T-cell (primary cell): ENCODE measurements at regions not wholly inside any gene's neighbourhood (a gene's known extent, or its start where the extent isn't known, plus 50 kb on each side); places are given as distances from the start of the nearest gene placed in this dataset.
"Not testable (repeated sequence)": the region's sequence is repeated elsewhere in the genome, so short reads cannot be mapped to it uniquely, and the experiment has no call there.

Experiments used
- ATAC-seq, 4 experiments: fragments of 200-7000 bp in 3 of 4; fragments of 150-1000 bp in 1 of 4; cut with Tn5 transposase; replicated peaks in 1 of 4; 1 replicate in 3 of 4; 2 replicates in 1 of 4; pipeline ENCODE4 v1.10.0; 2021; ENCODE audit warnings: moderate library complexity in 3 of 4, mild to moderate bottlenecking in 2 of 4, moderate number of reproducible peaks in 1 of 4
- CTCF ChIA-PET, 2 donors: fragments of 300-600 bp; sonication (Branson Sonifier 250); formaldehyde crosslinking; loops; one replicate each; lab custom pipeline; 2022; ENCODE audit warnings: antibody characterized with exemption in 2 of 2; lab: Charles Lee
- POLR2A ChIA-PET, 2 donors: fragments of 300-600 bp; sonication (Branson Sonifier 250); formaldehyde crosslinking; loops; one replicate each; lab custom pipeline; 2022; ENCODE audit warnings: antibody characterized with exemption in 2 of 2; lab: Charles Lee
- DNase-seq, 35 experiments: peaks; one replicate each; pipeline versions ENCODE4 v3.0.0 to v3.0.0-alpha.2; 2013 to 2023
- H3K27ac ChIP-seq: one replicate; pipeline ENCODE4 v1.5.1; 2013; ENCODE audit warnings: low read length
- H3K27me3 ChIP-seq, 2 experiments: replicated peaks in 1 of 2; 1 replicate in 1 of 2; 2 replicates in 1 of 2; pipeline versions ENCODE4 v1.6.1 to v1.7.0; 2013; ENCODE audit warnings: low read length in 1 of 2, mixed read lengths in 1 of 2; ENCODE audit not compliant: control insufficient read depth in 2 of 2, insufficient read depth in 2 of 2; ENCODE audit errors: extremely low read depth in 1 of 2
- H3K36me3 ChIP-seq, 2 donors: 1 replicate in 1 of 2; 2 replicates in 1 of 2; pipeline versions ENCODE4 v1.6.1 to v1.7.0; 2013; ENCODE audit warnings: low read length in 1 of 2; ENCODE audit not compliant: control insufficient read depth in 2 of 2, insufficient read depth in 1 of 2; ENCODE audit errors: extremely low read depth in 1 of 2
- H3K4me1 ChIP-seq, 2 experiments: 1 replicate in 1 of 2; 2 replicates in 1 of 2; pipeline versions ENCODE4 v1.6.1 to v1.7.0; 2013; ENCODE audit warnings: low read length in 2 of 2, mixed read lengths in 1 of 2; ENCODE audit not compliant: insufficient read depth in 2 of 2, control insufficient read depth in 1 of 2; ENCODE audit errors: extremely low read depth in 1 of 2
- H3K4me3 ChIP-seq, 2 donors: 1 replicate in 1 of 2; 2 replicates in 1 of 2; pipeline versions ENCODE4 v1.5.1 to v1.7.0; 2013; ENCODE audit warnings: mild to moderate bottlenecking in 2 of 2, low read length in 1 of 2, moderate library complexity in 1 of 2; ENCODE audit not compliant: control insufficient read depth in 1 of 2; ENCODE audit errors: extremely low read depth in 1 of 2
- H3K9me3 ChIP-seq: 2 replicates; pipeline ENCODE4 v1.7.0; 2013
- H3K27ac Mint-ChIP-seq, 2 donors: one replicate each; pipeline ENCODE4 v1.8.0; 2020 to 2021; ENCODE audit warnings: mild to moderate bottlenecking in 2 of 2, mixed read lengths in 2 of 2
- H3K27me3 Mint-ChIP-seq, 2 donors: one replicate each; pipeline ENCODE4 v1.8.0; 2021 to 2022; ENCODE audit warnings: mixed read lengths in 2 of 2
- H3K36me3 Mint-ChIP-seq: one replicate; pipeline ENCODE4 v1.8.0; 2021; ENCODE audit warnings: mixed read lengths
- H3K4me1 Mint-ChIP-seq, 3 donors: one replicate each; pipeline ENCODE4 v1.8.0; 2020 to 2022; ENCODE audit warnings: mixed read lengths in 3 of 3, mild to moderate bottlenecking in 1 of 3
- H3K4me3 Mint-ChIP-seq, 3 donors: one replicate each; pipeline ENCODE4 v1.8.0; 2020 to 2022; ENCODE audit warnings: mild to moderate bottlenecking in 3 of 3, mixed read lengths in 3 of 3, moderate library complexity in 3 of 3
- H3K9me3 Mint-ChIP-seq, 3 donors: one replicate each; pipeline ENCODE4 v1.8.0; 2020 to 2022; ENCODE audit warnings: mixed read lengths in 3 of 3
- WGBS: methylation state at CpG from one replicate; pipeline ENCODE4 v1.1.5; 2013; ENCODE audit warnings: missing lambda C conversion rate; ENCODE audit not compliant: insufficient coverage; 5-methylcytosine and 5-hydroxymethylcytosine counted together

- H3K4me3 Mint-ChIP-seq, DNase-seq, H3K9me3 ChIP-seq, H3K4me1 ChIP-seq, CTCF ChIA-PET, H3K4me3 ChIP-seq, ATAC-seq, H3K36me3 ChIP-seq, H3K4me1 Mint-ChIP-seq, H3K27ac Mint-ChIP-seq, POLR2A ChIA-PET, H3K9me3 Mint-ChIP-seq, H3K27ac ChIP-seq, H3K36me3 Mint-ChIP-seq: not testable (repeated sequence)
- peaks cover 0 to 52% of the 10 kb centered on the region in 2 experiments for H3K27me3 ChIP-seq
- WGBS, result no CpG with 5 or more reads among the region's 1 CpG
- peaks cover 31 to 37% of the 10 kb centered on the region in 2 donors for H3K27me3 Mint-ChIP-seq
Measured at GRCh38 chr22:35487623-35488022, 53.0 kb upstream of the RASD2 start.

- no peaks in the 10 kb centered on the region for H3K4me1 ChIP-seq
- H3K9me3 ChIP-seq, result no peaks in the 10 kb centered on the region
- ChIA-PET POLR2A (no interaction called here), CTCF (no interaction called here)
- H3K4me1 Mint-ChIP-seq, result no peaks in the 10 kb centered on the region
- no peak overlapping the region for H3K4me3 Mint-ChIP-seq
- WGBS, result 75% methylated on average over 1 of the region's 3 CpGs
- H3K27ac ChIP-seq, result no peak overlapping the region
- no peaks in the 10 kb centered on the region for H3K36me3 Mint-ChIP-seq
- no peak for DNase-seq
- ATAC-seq, result no peak
- no peak overlapping the region for H3K27ac Mint-ChIP-seq
- no peaks in the 10 kb centered on the region for H3K36me3 ChIP-seq
- peaks cover 0 to 53% of the 10 kb centered on the region in 2 experiments for H3K27me3 ChIP-seq
- H3K9me3 Mint-ChIP-seq, result no peaks in the 10 kb centered on the region
- no peak overlapping the region for H3K4me3 ChIP-seq
- peaks cover 36 to 45% of the 10 kb centered on the region in 2 donors for H3K27me3 Mint-ChIP-seq
Measured at GRCh38 chr22:35488513-35488912, 52.1 kb upstream of the RASD2 start.

DNA sequence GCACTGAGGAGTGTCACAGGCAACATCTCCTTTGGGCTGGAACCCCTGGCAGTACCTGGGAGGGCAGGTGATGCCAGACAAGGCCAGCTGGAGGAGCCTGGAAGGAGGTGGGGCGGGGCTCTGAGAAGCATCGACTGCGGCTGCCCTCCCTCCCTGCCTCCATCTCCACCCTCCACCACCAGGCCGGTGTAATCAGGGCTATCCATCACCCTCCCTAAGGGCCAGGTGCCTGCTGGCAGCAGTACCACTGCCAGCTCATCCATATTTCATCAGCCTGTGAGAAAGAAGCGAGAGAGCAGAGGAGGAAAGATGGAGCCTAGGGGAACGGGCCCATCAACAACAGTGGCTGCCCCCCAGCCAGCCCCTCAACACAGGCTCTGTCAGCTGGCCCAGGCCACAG lies 51.4 kb upstream of the RASD2 start:
- ChIA-PET CTCF (no interaction called here), POLR2A (no interaction called here)
- DNase-seq, result no peak
- no peaks in the 10 kb centered on the region for H3K4me1 ChIP-seq
- no peaks in the 10 kb centered on the region for H3K9me3 ChIP-seq
- Mint-ChIP-seq H3K4me1 (no peaks in the 10 kb centered on the region), H3K36me3 (no peaks in the 10 kb centered on the region), H3K27me3 (peaks cover 38 to 51% of the 10 kb centered on the region in 2 donors), H3K27ac (no peak overlapping the region), H3K9me3 (no peaks in the 10 kb centered on the region), H3K4me3 (no peak overlapping the region)
- ATAC-seq, result no peak
- H3K27ac ChIP-seq, result no peak overlapping the region
- H3K27me3 ChIP-seq, result peaks cover 0 to 58% of the 10 kb centered on the region in 2 experiments
- H3K36me3 ChIP-seq, result no peaks in the 10 kb centered on the region
- no peak overlapping the region for H3K4me3 ChIP-seq
- WGBS, result 60% methylated on average over 1 of the region's 6 CpGs
